ENCODE measurements at regions not wholly inside any gene's neighbourhood (a gene's known extent, or its start where the extent isn't known, plus 50 kb on each side); places are given as distances from the start of the nearest gene placed in this dataset.
"Not testable (repeated sequence)": the region's sequence is repeated elsewhere in the genome, so short reads cannot be mapped to it uniquely, and the experiment has no call there.

GRCh38 chr4:38279650-38280322 is 319.6 kb downstream of the PTTG2 start:
- DNase-seq: peak; percentile 35

GRCh38 chr4:38280323-38280706 is 320.1 kb downstream of the PTTG2 start:
- DNase-seq: no peak

GRCh38 chr4:38281371-38282071 is 321.3 kb downstream of the PTTG2 start:
- DNase-seq: no peak

- no peak for DNase-seq
These were observed 323.5 kb downstream of the PTTG2 start for GRCh38 chr4:38283724-38284123.

- no peak for DNase-seq
These were observed 324.3 kb downstream of the PTTG2 start for GRCh38 chr4:38284294-38285030.

GRCh38 chr4:38287101-38287851 is 327.1 kb downstream of the PTTG2 start:
- no peak for DNase-seq

- no peak for DNase-seq
These were observed 329.4 kb downstream of the PTTG2 start for GRCh38 chr4:38289553-38289952.

- no peak for DNase-seq
These were observed 330.2 kb downstream of the PTTG2 start for GRCh38 chr4:38290366-38290765.

- no peak for DNase-seq
These were observed 330.7 kb downstream of the PTTG2 start for GRCh38 chr4:38290914-38291313.

GRCh38 chr4:38292529-38292928 is 332.3 kb downstream of the PTTG2 start:
- no peak for DNase-seq

GRCh38 chr4:38294238-38294637 is 334.0 kb downstream of the PTTG2 start:
- DNase-seq: no peak

- DNase-seq: no peak
These were observed 336.9 kb downstream of the PTTG2 start for GRCh38 chr4:38297061-38297460.

- no peak for DNase-seq
These were observed 338.9 kb downstream of the PTTG2 start for GRCh38 chr4:38298868-38299713.

- no peak for DNase-seq
These were observed 342.7 kb downstream of the PTTG2 start for GRCh38 chr4:38302910-38303309.

GRCh38 chr4:38304460-38304859 is 344.3 kb downstream of the PTTG2 start:
- DNase-seq: not testable (repeated sequence)

- DNase-seq: no peak
These were observed 346.4 kb downstream of the PTTG2 start for GRCh38 chr4:38306482-38307071.

- DNase-seq: no peak
These were observed 348.6 kb downstream of the PTTG2 start for GRCh38 chr4:38308728-38309311.

- no peak for DNase-seq
These were observed 349.3 kb downstream of the PTTG2 start for GRCh38 chr4:38309471-38309870.

GRCh38 chr4:38310446-38311043 is 350.3 kb downstream of the PTTG2 start:
- DNase-seq: no peak

GRCh38 chr4:38311495-38312126 is 351.4 kb downstream of the PTTG2 start:
- DNase-seq: no peak
